Fibroblast of villous mesenchyme (primary cell): ENCODE measurements at regions not wholly inside any gene's neighbourhood (a gene's known extent, or its start where the extent isn't known, plus 50 kb on each side); places are given as distances from the start of the nearest gene placed in this dataset.

Source experiments
- DNase-seq: peaks from one replicate; pipeline ENCODE4 v3.0.0-alpha.2; 2010; ENCODE audit warnings: low read depth
- H3K4me3 ChIP-seq: 2 replicates; pipeline ENCODE4 v1.5.1; 2011; ENCODE audit warnings: low read depth, mild to moderate bottlenecking, low read length
- CTCF ChIP-seq: IDR thresholded peaks from 2 replicates; pipeline ENCODE4 v1.5.1; 2012; ENCODE audit warnings: low read depth, mild to moderate bottlenecking, low read length; ENCODE audit not compliant: insufficient read depth

- H3K4me3 ChIP-seq, result no peak overlapping the region
- no peak for DNase-seq
- no peak for TF ChIP-seq CTCF
Measured at GRCh38 chr10:5311617-5312016, 53.1 kb upstream of the UCN3 start.

GRCh38 chr10:5314840-5315239 lies 49.9 kb upstream of the UCN3 start:
- TF ChIP-seq CTCF, result no peak
- H3K4me3 ChIP-seq, result no peak overlapping the region
- no peak for DNase-seq
